Right lobe of liver (tissue), 4 donors: ENCODE measurements at regions not wholly inside any gene's neighbourhood (a gene's known extent, or its start where the extent isn't known, plus 50 kb on each side); places are given as distances from the start of the nearest gene placed in this dataset.

Experiments
- CTCF ChIP-seq, 4 donors: fragments of 200-600 bp in 3 of 4; fragments of 450-650 bp in 1 of 4; IDR thresholded peaks; one replicate each; pipeline versions ENCODE4 v1.5.1 to v1.8.0; 2016 to 2022; ENCODE audit warnings: antibody characterized with exemption in 4 of 4, mild to moderate bottlenecking in 2 of 4
- POLR2A ChIP-seq: fragments of 450-650 bp; IDR thresholded peaks from one replicate; pipeline ENCODE4 v1.6.1; 2017; ENCODE audit warnings: antibody characterized with exemption, mild to moderate bottlenecking
- donor health status: DM: no; HTN: no; CAD: no.
- donor health status: DM: no; HTN: no; CAD: no.
- donor health status: DM: no; HTN: yes; CAD: no.

- TF ChIP-seq CTCF (IDR thresholded peaks at IDR 0.05) (no peak), POLR2A (no peak)
These were observed 1045.5 kb upstream of the NR2F2 start for GRCh38 chr15:95284933-95285421.
